Uterus (tissue), 2 donors: ENCODE measurements at regions not wholly inside any gene's neighbourhood (a gene's known extent, or its start where the extent isn't known, plus 50 kb on each side); places are given as distances from the start of the nearest gene placed in this dataset.

Experiments used
- POLR2A ChIP-seq, 2 donors: fragments of 450-650 bp; IDR thresholded peaks; one replicate each; pipeline ENCODE4 v1.6.1; 2016; ENCODE audit warnings: antibody characterized with exemption in 2 of 2, mild to moderate bottlenecking in 1 of 2, moderate library complexity in 1 of 2
- TF ChIP-seq, protein P1 (sequence below), 4 experiments: fragments of 200-600 bp in 2 of 4; fragments of 450-650 bp in 2 of 4; sonication (generic) in 2 of 4; IDR thresholded peaks; one replicate each; pipeline ENCODE4 v1.5.1; 2016 to 2019; ENCODE audit warnings: antibody characterized with exemption in 4 of 4, mild to moderate bottlenecking in 2 of 4, moderate library complexity in 1 of 4

DNA sequence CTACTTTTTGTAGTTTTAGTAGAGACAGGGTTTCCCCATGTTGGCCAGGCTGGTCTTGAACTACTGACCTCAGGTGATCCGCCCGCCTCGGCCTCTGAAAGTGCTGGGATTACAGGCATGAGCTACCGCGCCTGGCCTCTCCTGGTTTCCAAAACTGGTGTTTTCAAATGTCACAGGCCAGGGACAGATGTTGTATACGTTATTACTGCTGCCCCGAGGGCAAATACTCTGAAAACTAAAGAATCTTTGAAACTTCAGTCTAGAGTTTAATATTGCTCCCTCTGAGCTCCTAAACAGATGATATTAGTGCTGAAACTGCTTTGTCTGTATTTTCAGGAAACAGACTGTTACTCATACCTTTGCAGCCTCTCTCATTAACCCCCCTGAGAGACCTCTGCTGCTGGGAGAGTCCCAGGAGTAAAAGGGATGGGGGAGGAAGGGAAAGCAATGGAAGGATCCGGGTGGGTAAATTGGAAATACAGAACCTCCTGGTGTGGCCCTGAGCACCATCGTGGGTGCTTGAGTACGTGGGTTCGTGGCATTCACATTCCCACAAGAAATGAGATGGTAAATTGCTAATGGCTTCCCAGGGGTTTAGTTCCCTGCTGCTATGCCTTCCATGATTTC is 96.3 kb upstream of the IGF1R start:
- TF ChIP-seq, protein P1, sequence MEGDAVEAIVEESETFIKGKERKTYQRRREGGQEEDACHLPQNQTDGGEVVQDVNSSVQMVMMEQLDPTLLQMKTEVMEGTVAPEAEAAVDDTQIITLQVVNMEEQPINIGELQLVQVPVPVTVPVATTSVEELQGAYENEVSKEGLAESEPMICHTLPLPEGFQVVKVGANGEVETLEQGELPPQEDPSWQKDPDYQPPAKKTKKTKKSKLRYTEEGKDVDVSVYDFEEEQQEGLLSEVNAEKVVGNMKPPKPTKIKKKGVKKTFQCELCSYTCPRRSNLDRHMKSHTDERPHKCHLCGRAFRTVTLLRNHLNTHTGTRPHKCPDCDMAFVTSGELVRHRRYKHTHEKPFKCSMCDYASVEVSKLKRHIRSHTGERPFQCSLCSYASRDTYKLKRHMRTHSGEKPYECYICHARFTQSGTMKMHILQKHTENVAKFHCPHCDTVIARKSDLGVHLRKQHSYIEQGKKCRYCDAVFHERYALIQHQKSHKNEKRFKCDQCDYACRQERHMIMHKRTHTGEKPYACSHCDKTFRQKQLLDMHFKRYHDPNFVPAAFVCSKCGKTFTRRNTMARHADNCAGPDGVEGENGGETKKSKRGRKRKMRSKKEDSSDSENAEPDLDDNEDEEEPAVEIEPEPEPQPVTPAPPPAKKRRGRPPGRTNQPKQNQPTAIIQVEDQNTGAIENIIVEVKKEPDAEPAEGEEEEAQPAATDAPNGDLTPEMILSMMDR (IDR thresholded peaks at IDR 0.05) = no peak
- TF ChIP-seq POLR2A (IDR thresholded peaks at IDR 0.05) = no peak
